ENCODE measurements at regions not wholly inside any gene's neighbourhood (a gene's known extent, or its start where the extent isn't known, plus 50 kb on each side); places are given as distances from the start of the nearest gene placed in this dataset.

DNA sequence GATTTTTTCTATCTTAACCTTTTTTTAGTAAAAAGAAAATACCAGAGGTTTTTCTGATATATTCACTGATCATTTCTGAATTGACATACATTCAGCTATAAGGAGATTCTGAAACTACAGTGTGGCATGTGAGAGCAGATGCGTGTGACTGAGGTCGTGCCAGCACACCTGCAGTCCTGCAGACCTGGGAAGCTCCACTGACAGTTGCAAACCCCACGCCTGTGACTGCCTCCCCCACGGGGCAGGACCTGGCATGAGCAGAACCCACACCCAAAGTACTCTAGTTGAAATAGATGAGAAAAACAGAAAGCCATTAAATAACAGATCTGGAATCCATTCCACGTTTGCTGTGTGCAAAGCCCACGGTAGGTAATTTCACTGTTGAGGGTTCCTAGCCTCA lies 80.7 kb downstream of the TEX29 start:
- no peaks in the 10 kb centered on the region for H3K4me1 ChIP-seq (ENCODE audit: control insufficient read depth in 1 of 2, insufficient read depth in 2 of 2, low read length in 2 of 2)
- H3K9me3 ChIP-seq (ENCODE audit: control insufficient read depth, low read length) = no peaks in the 10 kb centered on the region
- no peak for ATAC-seq (ENCODE audit: low FRiP score)
- WGBS, 2 donors = 72 to 79% methylated on average over 6 of the region's 6 CpGs
- no peak overlapping the region for H3K27ac ChIP-seq (ENCODE audit: low read depth in 1 of 2, low read length in 2 of 2)
- peak in 1 of 2 donors; percentile 19 for DNase-seq
- no peaks in the 10 kb centered on the region for H3K36me3 ChIP-seq (ENCODE audit: control insufficient read depth in 1 of 2, insufficient read depth in 2 of 2, low read length in 1 of 2)
- no peaks in the 10 kb centered on the region for H3K27me3 ChIP-seq (ENCODE audit: control insufficient read depth in 1 of 2, insufficient read depth in 2 of 2, low read length in 1 of 2)
- H3K4me3 ChIP-seq (ENCODE audit: low read length in 2 of 2) = no peak overlapping the region
- intact Hi-C loops (cut with DNase I) = no loop called here

DNA sequence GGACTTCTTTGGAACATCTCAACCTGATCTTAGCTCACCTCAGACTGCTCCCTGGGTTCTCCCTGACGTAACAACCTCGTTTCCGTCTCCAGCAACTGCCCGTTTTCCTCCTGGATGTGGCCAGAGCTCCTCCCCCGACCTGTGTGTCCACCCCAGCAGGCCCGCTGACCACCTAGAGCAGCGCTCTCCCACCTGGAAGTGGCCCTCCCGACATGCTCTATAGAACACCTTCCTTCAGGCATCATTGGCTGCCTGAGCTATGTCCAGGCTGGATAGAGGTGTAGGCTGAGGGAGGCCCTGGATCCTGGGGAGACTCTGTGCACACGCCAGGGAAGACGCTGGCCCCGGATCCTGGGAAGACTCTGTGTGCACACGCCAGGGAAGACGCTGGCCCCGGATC lies 81.3 kb downstream of the TEX29 start:
- 85 to 89% methylated on average over 14 of the region's 14 CpGs for WGBS, 2 donors
- no peaks in the 10 kb centered on the region for H3K27me3 ChIP-seq (ENCODE audit: control insufficient read depth in 1 of 2, insufficient read depth in 2 of 2, low read length in 1 of 2)
- peak in 1 of 2 donors; percentile 15 for DNase-seq
- no peaks in the 10 kb centered on the region for H3K4me1 ChIP-seq (ENCODE audit: control insufficient read depth in 1 of 2, insufficient read depth in 2 of 2, low read length in 2 of 2)
- no peaks in the 10 kb centered on the region for H3K9me3 ChIP-seq (ENCODE audit: control insufficient read depth, low read length)
- no peak overlapping the region for H3K4me3 ChIP-seq (ENCODE audit: low read length in 2 of 2)
- no peak overlapping the region for H3K27ac ChIP-seq (ENCODE audit: low read depth in 1 of 2, low read length in 2 of 2)
- no peak for ATAC-seq (ENCODE audit: low FRiP score)
- intact Hi-C loops (cut with DNase I) = no loop called here
- no peaks in the 10 kb centered on the region for H3K36me3 ChIP-seq (ENCODE audit: control insufficient read depth in 1 of 2, insufficient read depth in 2 of 2, low read length in 1 of 2)

DNA sequence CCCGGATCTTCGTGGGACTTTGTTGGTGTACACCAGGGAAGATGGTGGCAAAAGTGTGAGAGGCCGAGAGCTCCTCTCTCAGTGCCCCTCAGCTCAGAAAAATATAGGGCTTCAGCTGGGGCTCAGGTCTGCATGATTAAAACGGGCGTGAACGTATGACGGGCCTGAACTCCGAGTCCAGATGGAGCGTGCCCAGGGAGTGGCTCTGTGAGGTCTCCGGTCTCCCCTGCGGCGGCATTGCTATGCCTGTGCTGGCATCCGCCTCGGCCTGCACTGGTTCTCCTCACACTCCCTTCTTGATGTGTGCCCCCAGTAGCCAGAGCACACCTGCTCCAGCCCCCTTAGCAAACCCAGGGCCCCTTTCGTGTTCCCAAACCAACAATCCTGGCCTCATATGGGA lies 82.0 kb downstream of the TEX29 start:
- 85 to 93% methylated on average over 15 of the region's 15 CpGs for WGBS, 2 donors
- H3K27ac ChIP-seq (ENCODE audit: low read depth in 1 of 2, low read length in 2 of 2) = no peak overlapping the region
- peak in 1 of 2 donors; percentile 63 for DNase-seq

DNA sequence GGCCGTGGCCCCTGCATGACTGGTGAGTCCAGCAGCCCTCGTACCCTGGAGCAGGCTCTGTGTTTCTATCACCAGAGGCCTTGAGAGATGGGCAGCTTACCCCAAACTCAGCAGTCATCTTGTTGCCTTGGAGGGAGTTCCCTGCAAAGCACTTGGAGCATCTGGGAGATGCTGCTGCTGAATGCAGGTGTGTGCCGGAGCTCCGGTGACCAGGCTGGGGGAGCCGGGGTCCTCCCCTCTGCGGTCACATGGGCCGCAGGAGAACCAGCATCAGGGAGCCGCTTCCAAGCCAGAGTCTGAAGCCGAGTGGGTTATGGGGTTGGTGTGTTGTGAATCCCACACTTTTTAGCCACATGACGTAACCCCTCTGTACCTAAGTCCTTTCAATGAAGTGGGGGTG lies 82.8 kb downstream of the TEX29 start:
- intact Hi-C loops (cut with DNase I) = no loop called here
- Histone ChIP-seq H3K9me3 (ENCODE audit: control insufficient read depth, low read length) (no peaks in the 10 kb centered on the region), H3K4me1 (ENCODE audit: control insufficient read depth in 1 of 2, insufficient read depth in 2 of 2, low read length in 2 of 2) (no peaks in the 10 kb centered on the region), H3K27me3 (ENCODE audit: control insufficient read depth in 1 of 2, insufficient read depth in 2 of 2, low read length in 1 of 2) (no peaks in the 10 kb centered on the region), H3K36me3 (ENCODE audit: control insufficient read depth in 1 of 2, insufficient read depth in 2 of 2, low read length in 1 of 2) (no peaks in the 10 kb centered on the region), H3K27ac (ENCODE audit: low read depth in 1 of 2, low read length in 2 of 2) (no peak overlapping the region), H3K4me3 (ENCODE audit: low read length in 2 of 2) (no peak overlapping the region)
- ATAC-seq (ENCODE audit: low FRiP score) = no peak
- WGBS, 2 donors = 84 to 87% methylated on average over 10 of the region's 10 CpGs
- DNase-seq = peak in 1 of 2 donors; percentile 21

More for the DNA sequence above, 82.0 kb downstream of the TEX29 start:
- Histone ChIP-seq H3K27me3 (ENCODE audit: control insufficient read depth in 1 of 2, insufficient read depth in 2 of 2, low read length in 1 of 2) (no peaks in the 10 kb centered on the region), H3K9me3 (ENCODE audit: control insufficient read depth, low read length) (no peaks in the 10 kb centered on the region), H3K36me3 (ENCODE audit: control insufficient read depth in 1 of 2, insufficient read depth in 2 of 2, low read length in 1 of 2) (no peaks in the 10 kb centered on the region), H3K4me3 (ENCODE audit: low read length in 2 of 2) (no peak overlapping the region), H3K4me1 (ENCODE audit: control insufficient read depth in 1 of 2, insufficient read depth in 2 of 2, low read length in 2 of 2) (no peaks in the 10 kb centered on the region)
- intact Hi-C loops (cut with DNase I) = no loop called here
- no peak for ATAC-seq (ENCODE audit: low FRiP score)

DNA sequence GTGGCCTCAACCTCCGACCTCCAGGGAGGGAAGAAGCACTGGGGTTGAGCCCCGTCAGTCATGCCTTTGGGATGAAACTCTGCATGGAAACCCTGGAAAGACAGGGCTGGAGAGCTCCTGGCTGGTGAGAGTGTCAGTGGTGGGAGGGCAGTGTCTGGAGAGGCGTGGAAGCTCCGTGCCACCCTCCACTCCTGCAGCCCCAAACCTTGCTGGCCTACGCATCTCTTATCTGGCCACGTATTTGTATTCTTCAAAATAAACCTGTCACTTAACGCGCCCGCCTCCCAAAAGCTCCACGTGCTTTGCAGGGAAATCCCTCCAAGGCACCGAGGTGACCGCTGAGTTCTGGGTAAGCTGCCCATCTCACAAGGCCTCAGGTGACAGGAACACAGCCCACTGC lies 84.3 kb downstream of the TEX29 start:
- DNase-seq = peak in 1 of 2 donors; percentile 39

DNA sequence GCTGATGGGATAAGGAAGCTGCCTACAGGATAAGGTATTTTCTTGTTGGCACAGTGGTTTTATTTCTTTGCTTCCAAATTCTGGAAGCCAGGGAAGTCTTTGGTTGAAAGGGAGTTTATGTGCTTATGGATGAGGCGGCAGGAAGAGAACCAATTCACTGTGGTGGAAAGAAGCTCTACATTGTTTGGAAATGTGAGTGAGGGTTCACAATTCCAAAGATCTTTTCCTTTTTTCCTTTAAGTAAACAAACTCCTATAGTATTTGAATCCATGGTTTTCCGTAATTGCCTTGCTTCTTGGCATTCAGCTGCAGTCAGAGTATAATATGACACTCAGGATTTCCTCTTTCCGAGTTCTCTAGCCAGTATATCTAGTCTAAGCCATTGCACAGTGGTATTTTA lies 86.2 kb downstream of the TEX29 start:
- no peaks in the 10 kb centered on the region for H3K36me3 ChIP-seq (ENCODE audit: control insufficient read depth in 1 of 2, insufficient read depth in 2 of 2, low read length in 1 of 2)
- no peak overlapping the region for H3K4me3 ChIP-seq (ENCODE audit: low read length in 2 of 2)
- DNase-seq = no peak
- no peak for ATAC-seq (ENCODE audit: low FRiP score)
- H3K27me3 ChIP-seq (ENCODE audit: control insufficient read depth in 1 of 2, insufficient read depth in 2 of 2, low read length in 1 of 2) = no peaks in the 10 kb centered on the region
- 54 to 78% methylated on average over 3 of the region's 3 CpGs for WGBS, 2 donors
- H3K27ac ChIP-seq (ENCODE audit: low read depth in 1 of 2, low read length in 2 of 2) = no peak overlapping the region
- no peaks in the 10 kb centered on the region for H3K9me3 ChIP-seq (ENCODE audit: control insufficient read depth, low read length)
- intact Hi-C loops (cut with DNase I) = no loop called here
- H3K4me1 ChIP-seq (ENCODE audit: control insufficient read depth in 1 of 2, insufficient read depth in 2 of 2, low read length in 2 of 2) = no peaks in the 10 kb centered on the region

More for the DNA sequence above, 84.3 kb downstream of the TEX29 start:
- ATAC-seq (ENCODE audit: low FRiP score) = no peak
- Histone ChIP-seq H3K27ac (ENCODE audit: low read depth in 1 of 2, low read length in 2 of 2) (no peak overlapping the region), H3K9me3 (ENCODE audit: control insufficient read depth, low read length) (no peaks in the 10 kb centered on the region), H3K4me3 (ENCODE audit: low read length in 2 of 2) (no peak overlapping the region), H3K36me3 (ENCODE audit: control insufficient read depth in 1 of 2, insufficient read depth in 2 of 2, low read length in 1 of 2) (no peaks in the 10 kb centered on the region), H3K4me1 (ENCODE audit: control insufficient read depth in 1 of 2, insufficient read depth in 2 of 2, low read length in 2 of 2) (no peaks in the 10 kb centered on the region), H3K27me3 (ENCODE audit: control insufficient read depth in 1 of 2, insufficient read depth in 2 of 2, low read length in 1 of 2) (no peaks in the 10 kb centered on the region)
- intact Hi-C loops (cut with DNase I) = no loop called here
- 81 to 85% methylated on average over 12 of the region's 12 CpGs for WGBS, 2 donors

DNA sequence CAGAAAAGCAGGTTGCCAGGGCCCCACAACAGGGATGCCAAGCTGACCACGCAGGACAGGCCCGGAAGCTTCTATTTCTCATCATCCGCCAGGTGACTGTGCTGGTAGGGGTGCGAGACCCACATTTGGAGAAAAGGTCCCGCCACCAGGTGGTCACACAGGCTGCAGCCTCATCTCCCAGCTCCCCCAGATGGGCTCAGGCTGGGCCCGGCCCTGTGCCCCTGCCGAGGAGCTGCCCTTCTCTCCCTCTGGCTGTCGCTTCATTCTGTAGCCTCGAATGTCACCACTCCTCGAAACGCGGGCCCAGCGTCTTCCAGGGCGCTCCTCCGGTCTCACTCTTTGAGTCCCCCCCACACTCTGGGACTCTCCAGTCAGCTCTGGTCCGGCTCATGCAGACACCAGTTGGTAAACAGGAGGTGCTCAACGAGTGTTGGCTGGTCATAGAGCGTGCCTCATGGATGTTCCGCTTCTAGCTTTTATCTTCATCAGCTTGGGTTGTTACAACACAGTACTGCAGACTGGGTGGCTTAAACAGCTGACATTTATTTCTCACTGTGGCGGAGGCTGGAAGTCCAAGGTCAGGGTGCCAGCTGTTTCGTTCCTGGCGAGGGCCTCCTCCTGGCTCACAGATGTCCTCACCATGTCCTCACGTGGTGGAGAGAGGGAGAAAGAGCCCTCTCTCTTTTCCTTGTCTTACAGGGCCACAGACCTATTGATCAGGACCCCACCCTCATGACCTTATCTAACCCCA lies 87.1 kb downstream of the TEX29 start:
- peak in 1 of 2 donors; percentile 48 for DNase-seq
- H3K4me3 ChIP-seq (ENCODE audit: low read length in 2 of 2) = no peak overlapping the region
- H3K27me3 ChIP-seq (ENCODE audit: control insufficient read depth in 1 of 2, insufficient read depth in 2 of 2, low read length in 1 of 2) = no peaks in the 10 kb centered on the region
- H3K27ac ChIP-seq (ENCODE audit: low read depth in 1 of 2, low read length in 2 of 2) = no peak overlapping the region
- H3K4me1 ChIP-seq (ENCODE audit: control insufficient read depth in 1 of 2, insufficient read depth in 2 of 2, low read length in 2 of 2) = no peaks in the 10 kb centered on the region
- ATAC-seq (ENCODE audit: low FRiP score) = no peak
- 91 to 93% methylated on average over 21 to 23 of the region's 23 CpGs for WGBS, 2 donors
- H3K9me3 ChIP-seq (ENCODE audit: control insufficient read depth, low read length) = no peaks in the 10 kb centered on the region
- H3K36me3 ChIP-seq (ENCODE audit: control insufficient read depth in 1 of 2, insufficient read depth in 2 of 2, low read length in 1 of 2) = no peaks in the 10 kb centered on the region
- intact Hi-C loops (cut with DNase I) = no loop called here

DNA sequence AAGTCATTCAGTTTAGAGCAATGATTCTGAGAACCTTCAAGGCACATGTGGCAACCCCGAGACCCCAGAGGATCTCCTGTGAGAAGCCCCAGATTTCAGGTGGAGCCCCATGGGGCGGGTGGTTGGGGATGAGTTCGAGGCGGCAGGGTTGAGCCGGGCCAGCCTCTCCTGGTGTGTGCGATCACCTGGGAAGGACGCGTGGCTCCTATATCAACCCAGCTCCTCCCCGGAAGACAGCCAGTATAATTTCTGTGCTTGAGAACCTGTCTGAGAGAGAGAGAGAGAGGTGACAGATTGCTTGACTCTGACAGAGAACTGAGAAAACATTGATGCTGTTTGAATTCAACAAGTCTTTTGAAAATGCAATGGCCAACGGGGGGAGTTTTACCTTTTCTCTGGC lies 89.0 kb downstream of the TEX29 start:
- H3K4me1 ChIP-seq (ENCODE audit: control insufficient read depth in 1 of 2, insufficient read depth in 2 of 2, low read length in 2 of 2) = no peaks in the 10 kb centered on the region
- ATAC-seq (ENCODE audit: low FRiP score) = no peak

DNA sequence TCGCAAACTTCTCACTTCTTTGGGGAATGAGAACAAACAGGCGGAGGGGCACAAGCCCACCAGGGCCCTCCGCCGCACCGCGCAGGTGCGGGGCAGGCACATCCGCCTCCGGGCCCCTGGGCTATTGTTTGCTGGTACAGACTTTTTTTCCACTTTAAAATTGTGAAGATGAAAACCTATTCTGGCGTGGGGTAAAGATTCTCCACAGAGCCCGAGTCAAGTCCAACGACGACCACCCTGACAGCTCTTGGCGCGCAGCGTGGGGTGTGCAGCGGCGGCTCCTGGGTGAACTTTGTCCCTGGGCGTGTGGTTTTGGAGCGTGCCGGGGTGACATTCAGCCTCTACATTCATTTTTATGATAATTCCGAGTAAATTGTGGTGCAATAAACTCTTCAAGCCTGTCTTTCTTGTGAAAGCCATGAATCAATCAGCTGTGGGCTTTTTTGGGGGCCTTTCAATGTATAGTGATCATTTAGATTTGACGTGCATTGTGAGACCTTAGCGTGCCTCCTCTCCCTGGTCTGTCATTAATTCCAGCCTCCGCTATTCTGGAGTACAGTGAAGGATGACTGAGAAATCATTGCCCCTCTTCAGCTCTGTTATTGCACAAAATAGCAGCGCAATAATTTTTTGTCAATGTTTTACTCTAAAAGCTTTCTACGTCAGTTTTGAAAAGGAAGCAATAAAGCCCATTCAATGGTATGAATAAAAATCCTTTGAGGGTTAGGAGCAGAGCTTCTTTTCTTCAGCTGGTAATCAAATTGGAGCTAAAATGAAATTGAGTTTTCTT lies 90.0 kb downstream of the TEX29 start:
- H3K4me1 ChIP-seq (ENCODE audit: control insufficient read depth in 1 of 2, insufficient read depth in 2 of 2, low read length in 2 of 2) = no peaks in the 10 kb centered on the region
- no peak overlapping the region for H3K27ac ChIP-seq (ENCODE audit: low read depth in 1 of 2, low read length in 2 of 2)
- no peak for DNase-seq
- H3K27me3 ChIP-seq (ENCODE audit: control insufficient read depth in 1 of 2, insufficient read depth in 2 of 2, low read length in 1 of 2) = no peaks in the 10 kb centered on the region
- H3K36me3 ChIP-seq (ENCODE audit: control insufficient read depth in 1 of 2, insufficient read depth in 2 of 2, low read length in 1 of 2) = no peaks in the 10 kb centered on the region
- H3K9me3 ChIP-seq (ENCODE audit: control insufficient read depth, low read length) = no peaks in the 10 kb centered on the region
- WGBS, 2 donors = 73 to 81% methylated on average over 27 of the region's 27 CpGs
- intact Hi-C loops (cut with DNase I) = no loop called here
- H3K4me3 ChIP-seq (ENCODE audit: low read length in 2 of 2) = no peak overlapping the region
- no peak for ATAC-seq (ENCODE audit: low FRiP score)

More for the DNA sequence above, 89.0 kb downstream of the TEX29 start:
- Histone ChIP-seq H3K27me3 (ENCODE audit: control insufficient read depth in 1 of 2, insufficient read depth in 2 of 2, low read length in 1 of 2) (no peaks in the 10 kb centered on the region), H3K36me3 (ENCODE audit: control insufficient read depth in 1 of 2, insufficient read depth in 2 of 2, low read length in 1 of 2) (no peaks in the 10 kb centered on the region), H3K27ac (ENCODE audit: low read depth in 1 of 2, low read length in 2 of 2) (no peak overlapping the region), H3K4me3 (ENCODE audit: low read length in 2 of 2) (no peak overlapping the region), H3K9me3 (ENCODE audit: control insufficient read depth, low read length) (no peaks in the 10 kb centered on the region)
- DNase-seq = peak in 1 of 2 donors; percentile 65
- intact Hi-C loops (cut with DNase I) = no loop called here
- WGBS, 2 donors = 77% methylated on average over 10 of the region's 10 CpGs

Measured in aorta (tissue), 5 donors.